DND-41 (cell line): ENCODE measurements at regions not wholly inside any gene's neighbourhood (a gene's known extent, or its start where the extent isn't known, plus 50 kb on each side); places are given as distances from the start of the nearest gene placed in this dataset.

Experiments used
- ATAC-seq: fragments of 200-7000 bp; cut with Tn5 transposase; 3 replicates; pipeline ENCODE4 v1.9.1; 2021; ENCODE audit warnings: low read depth; ENCODE audit not compliant: insufficient read depth
- DNase-seq: peaks from one replicate; pipeline ENCODE4 v3.0.0-alpha.2; 2020
- H2AFZ ChIP-seq: 2 replicates; pipeline ENCODE4 v1.6.0; 2012; ENCODE audit warnings: low read depth, low read length
- H3K27ac ChIP-seq: 2 replicates; pipeline ENCODE4 v1.5.1; 2012; ENCODE audit warnings: low read length, inconsistent platforms
- H3K27me3 ChIP-seq: fragments of 200-600 bp; sonication (generic); 2 replicates; pipeline ENCODE4 v1.6.0; 2012; ENCODE audit warnings: low read length, mild to moderate bottlenecking, inconsistent platforms; ENCODE audit not compliant: insufficient read depth, poor library complexity
- H3K36me3 ChIP-seq: 2 replicates; pipeline ENCODE4 v1.5.1; 2012; ENCODE audit warnings: low read length, inconsistent platforms; ENCODE audit not compliant: insufficient read depth
- H3K4me1 ChIP-seq: 2 replicates; pipeline ENCODE4 v1.5.1; 2012; ENCODE audit warnings: mild to moderate bottlenecking, low read length; ENCODE audit not compliant: insufficient read depth
- H3K4me2 ChIP-seq: 2 replicates; pipeline ENCODE4 v1.6.0; 2012; ENCODE audit warnings: mild to moderate bottlenecking, moderate library complexity, low read length, inconsistent platforms; ENCODE audit not compliant: insufficient read depth
- H3K4me3 ChIP-seq, 2 experiments: fragments of 200-600 bp in 1 of 2; shearing (Covaris generic) in 1 of 2; 2 replicates each; pipeline ENCODE4 v1.5.1; 2012 to 2016; ENCODE audit warnings: inconsistent platforms in 2 of 2, low read length in 2 of 2, mild to moderate bottlenecking in 2 of 2, low read depth in 1 of 2, moderate library complexity in 1 of 2
- H3K79me2 ChIP-seq: 2 replicates; pipeline ENCODE4 v1.6.0; 2012; ENCODE audit warnings: low read length, inconsistent platforms; ENCODE audit not compliant: insufficient read depth
- H3K9ac ChIP-seq: 2 replicates; pipeline ENCODE4 v1.6.0; 2012; ENCODE audit warnings: low read depth, mild to moderate bottlenecking, inconsistent platforms, low read length, moderate library complexity
- H3K9me3 ChIP-seq: 2 replicates; pipeline ENCODE4 v1.5.1; 2012; ENCODE audit warnings: low read length, moderate library complexity, mild to moderate bottlenecking, inconsistent platforms; ENCODE audit not compliant: insufficient read depth, severe bottlenecking
- H4K20me1 ChIP-seq: 2 replicates; pipeline ENCODE4 v1.6.0; 2012; ENCODE audit warnings: low read length; ENCODE audit not compliant: insufficient read depth
- EZH2 ChIP-seq: IDR thresholded peaks from 3 replicates; pipeline ENCODE4 v1.6.1; 2012; ENCODE audit warnings: borderline replicate concordance, low read depth, mild to moderate bottlenecking, moderate library complexity, low read length, inconsistent platforms; ENCODE audit not compliant: severe bottlenecking
- TF ChIP-seq, protein P1 (sequence below): IDR thresholded peaks from 2 replicates; pipeline ENCODE4 v1.5.1; 2012; ENCODE audit warnings: borderline replicate concordance, low read length, moderate library complexity, mild to moderate bottlenecking; ENCODE audit not compliant: poor library complexity, severe bottlenecking; ENCODE audit errors: extremely low read depth

- no peaks in the 10 kb centered on the region for H3K79me2 ChIP-seq
- H3K9ac ChIP-seq, result no peak overlapping the region
- no peak overlapping the region for H3K4me3 ChIP-seq
- no peak overlapping the region for H3K4me2 ChIP-seq
- H3K27me3 ChIP-seq, result no peaks in the 10 kb centered on the region
- no peaks in the 10 kb centered on the region for H3K36me3 ChIP-seq
- no peaks in the 10 kb centered on the region for H3K9me3 ChIP-seq
- H4K20me1 ChIP-seq, result no peaks in the 10 kb centered on the region
- no peaks in the 10 kb centered on the region for H3K4me1 ChIP-seq
- no peak overlapping the region for H3K27ac ChIP-seq
- H2AFZ ChIP-seq, result no peak overlapping the region
- DNase-seq, result no peak
- TF ChIP-seq, protein P1, sequence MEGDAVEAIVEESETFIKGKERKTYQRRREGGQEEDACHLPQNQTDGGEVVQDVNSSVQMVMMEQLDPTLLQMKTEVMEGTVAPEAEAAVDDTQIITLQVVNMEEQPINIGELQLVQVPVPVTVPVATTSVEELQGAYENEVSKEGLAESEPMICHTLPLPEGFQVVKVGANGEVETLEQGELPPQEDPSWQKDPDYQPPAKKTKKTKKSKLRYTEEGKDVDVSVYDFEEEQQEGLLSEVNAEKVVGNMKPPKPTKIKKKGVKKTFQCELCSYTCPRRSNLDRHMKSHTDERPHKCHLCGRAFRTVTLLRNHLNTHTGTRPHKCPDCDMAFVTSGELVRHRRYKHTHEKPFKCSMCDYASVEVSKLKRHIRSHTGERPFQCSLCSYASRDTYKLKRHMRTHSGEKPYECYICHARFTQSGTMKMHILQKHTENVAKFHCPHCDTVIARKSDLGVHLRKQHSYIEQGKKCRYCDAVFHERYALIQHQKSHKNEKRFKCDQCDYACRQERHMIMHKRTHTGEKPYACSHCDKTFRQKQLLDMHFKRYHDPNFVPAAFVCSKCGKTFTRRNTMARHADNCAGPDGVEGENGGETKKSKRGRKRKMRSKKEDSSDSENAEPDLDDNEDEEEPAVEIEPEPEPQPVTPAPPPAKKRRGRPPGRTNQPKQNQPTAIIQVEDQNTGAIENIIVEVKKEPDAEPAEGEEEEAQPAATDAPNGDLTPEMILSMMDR, result no peak
- no peak for TF ChIP-seq EZH2
- ATAC-seq, result no peak
Measured at GRCh38 chr4:116590648-116591047, 494.7 kb downstream of the TRAM1L1 start.

GRCh38 chr4:116588783-116589182 lies 496.6 kb downstream of the TRAM1L1 start:
- Histone ChIP-seq H2AFZ (no peak overlapping the region), H3K9ac (no peak overlapping the region), H3K79me2 (no peaks in the 10 kb centered on the region), H3K4me2 (no peak overlapping the region), H4K20me1 (no peaks in the 10 kb centered on the region), H3K4me1 (no peaks in the 10 kb centered on the region), H3K36me3 (no peaks in the 10 kb centered on the region), H3K27me3 (no peaks in the 10 kb centered on the region), H3K27ac (no peak overlapping the region), H3K4me3 (no peak overlapping the region), H3K9me3 (no peaks in the 10 kb centered on the region)
- DNase-seq (no peak), ATAC-seq (no peak)
- TF ChIP-seq EZH2, result no peak
- TF ChIP-seq, protein P1, result no peak

- no peak for TF ChIP-seq EZH2
- TF ChIP-seq, protein P1, result no peak
- no peaks in the 10 kb centered on the region for H3K9me3 ChIP-seq
- no peak for ATAC-seq
- H3K27ac ChIP-seq, result no peak overlapping the region
- no peaks in the 10 kb centered on the region for H3K79me2 ChIP-seq
- H3K9ac ChIP-seq, result no peak overlapping the region
- no peak overlapping the region for H3K4me3 ChIP-seq
- H2AFZ ChIP-seq, result no peak overlapping the region
- H3K4me1 ChIP-seq, result no peaks in the 10 kb centered on the region
- H4K20me1 ChIP-seq, result no peaks in the 10 kb centered on the region
- H3K27me3 ChIP-seq, result no peaks in the 10 kb centered on the region
- H3K36me3 ChIP-seq, result no peaks in the 10 kb centered on the region
- no peak overlapping the region for H3K4me2 ChIP-seq
- no peak for DNase-seq
Measured at GRCh38 chr4:116585246-116585645, 500.1 kb downstream of the TRAM1L1 start.

- Histone ChIP-seq H3K36me3 (no peaks in the 10 kb centered on the region), H3K27ac (no peak overlapping the region), H3K9ac (no peak overlapping the region), H2AFZ (no peak overlapping the region), H3K9me3 (no peaks in the 10 kb centered on the region), H3K4me2 (no peak overlapping the region), H3K4me1 (no peaks in the 10 kb centered on the region), H4K20me1 (no peaks in the 10 kb centered on the region), H3K27me3 (no peaks in the 10 kb centered on the region), H3K4me3 (no peak overlapping the region), H3K79me2 (no peaks in the 10 kb centered on the region)
- DNase-seq (no peak), ATAC-seq (no peak)
- TF ChIP-seq EZH2, result no peak
- TF ChIP-seq, protein P1, result no peak
Measured at GRCh38 chr4:116577321-116577720, 508.1 kb downstream of the TRAM1L1 start.
